Panc1 (cell line): ENCODE measurements at regions not wholly inside any gene's neighbourhood (a gene's known extent, or its start where the extent isn't known, plus 50 kb on each side); places are given as distances from the start of the nearest gene placed in this dataset.

ENCODE experiments used
- ATAC-seq: fragments of 200-7000 bp; cut with Tn5 transposase; 2 replicates; pipeline ENCODE4 v1.9.1; 2020; ENCODE audit warnings: mild to moderate bottlenecking, moderate library complexity
- BruUV-seq: library from RNA; stranded (reverse); fragments of 400-500 nt; replicated peaks from 2 replicates; lab custom pipeline; 2021; lab: Mats Ljungman, UMichigan
- CTCF ChIA-PET: fragments of 300-600 bp; sonication (Branson Sonifier 250); formaldehyde crosslinking; loops from one replicate; lab custom pipeline; 2022; ENCODE audit warnings: antibody characterized with exemption; lab: Charles Lee
- POLR2A ChIA-PET: fragments of 300-600 bp; sonication (Branson Sonifier 250); formaldehyde crosslinking; loops from one replicate; lab custom pipeline; 2022; ENCODE audit warnings: antibody characterized with exemption; lab: Charles Lee
- DNase-seq: peaks from one replicate; pipeline ENCODE4 v3.0.0-alpha.2; 2010; ENCODE audit warnings: low read depth, low spot score
- H3K27ac ChIP-seq: 2 replicates; pipeline ENCODE4 v1.5.1; 2011; ENCODE audit warnings: mild to moderate bottlenecking, low read length, inconsistent platforms
- H3K27me3 ChIP-seq: fragments of 200-500 bp; sonication (Bioruptor generic); 2 replicates; pipeline ENCODE4 v1.6.0; 2014; ENCODE audit warnings: low read length, inconsistent platforms; ENCODE audit not compliant: control insufficient read depth, insufficient read depth
- H3K36me3 ChIP-seq: fragments of 200-500 bp; sonication (Bioruptor generic); 2 replicates; pipeline ENCODE4 v1.5.1; 2014; ENCODE audit warnings: inconsistent platforms, mild to moderate bottlenecking, low read length, moderate library complexity; ENCODE audit not compliant: control insufficient read depth, insufficient read depth
- H3K4me1 ChIP-seq: 2 replicates; pipeline ENCODE4 v1.5.1; 2011; ENCODE audit warnings: inconsistent platforms, mild to moderate bottlenecking, low read length, moderate library complexity; ENCODE audit not compliant: control insufficient read depth, insufficient read depth
- H3K4me3 ChIP-seq, 2 experiments: 2 replicates each; pipeline ENCODE4 v1.5.1; 2011 to 2012; ENCODE audit warnings: low read depth in 2 of 2, low read length in 2 of 2, mild to moderate bottlenecking in 2 of 2, inconsistent platforms in 1 of 2, moderate library complexity in 1 of 2
- H3K9me3 ChIP-seq: fragments of 200-500 bp; sonication (Bioruptor generic); 2 replicates; pipeline ENCODE4 v1.5.1; 2014; ENCODE audit warnings: low read depth, mild to moderate bottlenecking, inconsistent platforms, low read length, moderate library complexity; ENCODE audit not compliant: control insufficient read depth, insufficient read depth
- POLR2AphosphoS5 ChIP-seq: IDR thresholded peaks from 2 replicates; pipeline ENCODE4 v1.6.1; 2012; ENCODE audit warnings: mild to moderate bottlenecking, low read depth, low read length, moderate library complexity
- SIN3A ChIP-seq: IDR thresholded peaks from 2 replicates; pipeline ENCODE4 v1.6.1; 2012; ENCODE audit warnings: low read depth, mild to moderate bottlenecking, low read length, moderate library complexity, borderline replicate concordance; ENCODE audit not compliant: insufficient read depth
- TCF7L2 ChIP-seq: IDR thresholded peaks from 2 replicates; pipeline ENCODE4 v1.6.1; 2011; ENCODE audit warnings: mild to moderate bottlenecking, low read depth, low read length, inconsistent platforms
- in situ Hi-C: cut with HindIII; loops from 2 replicates; pipeline ENCODE4 v1.10.0; 2016; ENCODE audit warnings: low sequenced_read_pairs, low pct_unique_long_range_greater_than_20kb
- intact Hi-C: fragments of 100-400 bp; cut with micrococcal nuclease; formaldehyde crosslinking; loops from one replicate; pipeline ENCODE4 v1.10.0; 2022; ENCODE audit not compliant: unreplicated experiment
- TF ChIP-seq, protein P1 (sequence below): fragments of 450-650 bp; IDR thresholded peaks from 2 replicates; pipeline ENCODE4 v1.5.1; 2017; ENCODE audit warnings: mild to moderate bottlenecking
- TF ChIP-seq, protein P2 (sequence below), 2 experiments: IDR thresholded peaks; 2 replicates each; pipeline ENCODE4 v1.6.1; 2011 to 2012; ENCODE audit warnings: low read depth in 2 of 2, control low read depth in 1 of 2, low read length in 1 of 2, mild to moderate bottlenecking in 1 of 2, moderate library complexity in 1 of 2; ENCODE audit not compliant: insufficient read depth in 1 of 2

DNA sequence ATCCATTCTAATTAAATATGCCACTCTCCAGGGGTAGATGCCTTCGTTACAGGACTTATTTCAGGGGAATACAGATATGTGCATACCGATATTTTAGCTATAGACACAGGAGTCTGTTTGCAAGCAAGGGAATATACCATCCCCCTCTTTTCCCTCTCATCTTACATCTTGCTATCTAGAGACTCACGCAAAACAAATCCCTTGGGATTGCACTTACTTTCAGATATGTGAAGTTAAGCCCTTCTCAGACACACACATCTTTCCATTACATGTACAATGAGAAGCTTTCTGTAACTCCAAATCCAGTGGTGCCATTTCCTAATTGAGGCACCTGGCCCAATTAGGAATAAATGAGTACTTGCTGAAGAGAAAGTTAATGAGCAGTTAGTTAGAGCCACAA lies 250.4 kb upstream of the FZD8 start:
- ChIA-PET POLR2A (no interaction called here), CTCF (no interaction called here)
- ATAC-seq (no peak), DNase-seq (no peak)
- H3K4me1 ChIP-seq: no peaks in the 10 kb centered on the region; the same call in 1 of the 2 replicates
- H3K27ac ChIP-seq: no peak overlapping the region
- BruUV-seq: no TSS peak
- H3K9me3 ChIP-seq: no peaks in the 10 kb centered on the region
- intact Hi-C loops (no loop called here), in situ Hi-C loops (no loop called here)
- H3K36me3 ChIP-seq: no peaks in the 10 kb centered on the region
- H3K4me3 ChIP-seq: no peak overlapping the region
- H3K27me3 ChIP-seq: no peaks in the 10 kb centered on the region
- TF ChIP-seq TCF7L2 (no peak), POLR2AphosphoS5 (no peak), SIN3A (no peak)
- TF ChIP-seq, protein P1, sequence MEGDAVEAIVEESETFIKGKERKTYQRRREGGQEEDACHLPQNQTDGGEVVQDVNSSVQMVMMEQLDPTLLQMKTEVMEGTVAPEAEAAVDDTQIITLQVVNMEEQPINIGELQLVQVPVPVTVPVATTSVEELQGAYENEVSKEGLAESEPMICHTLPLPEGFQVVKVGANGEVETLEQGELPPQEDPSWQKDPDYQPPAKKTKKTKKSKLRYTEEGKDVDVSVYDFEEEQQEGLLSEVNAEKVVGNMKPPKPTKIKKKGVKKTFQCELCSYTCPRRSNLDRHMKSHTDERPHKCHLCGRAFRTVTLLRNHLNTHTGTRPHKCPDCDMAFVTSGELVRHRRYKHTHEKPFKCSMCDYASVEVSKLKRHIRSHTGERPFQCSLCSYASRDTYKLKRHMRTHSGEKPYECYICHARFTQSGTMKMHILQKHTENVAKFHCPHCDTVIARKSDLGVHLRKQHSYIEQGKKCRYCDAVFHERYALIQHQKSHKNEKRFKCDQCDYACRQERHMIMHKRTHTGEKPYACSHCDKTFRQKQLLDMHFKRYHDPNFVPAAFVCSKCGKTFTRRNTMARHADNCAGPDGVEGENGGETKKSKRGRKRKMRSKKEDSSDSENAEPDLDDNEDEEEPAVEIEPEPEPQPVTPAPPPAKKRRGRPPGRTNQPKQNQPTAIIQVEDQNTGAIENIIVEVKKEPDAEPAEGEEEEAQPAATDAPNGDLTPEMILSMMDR: no peak
- TF ChIP-seq, protein P2, sequence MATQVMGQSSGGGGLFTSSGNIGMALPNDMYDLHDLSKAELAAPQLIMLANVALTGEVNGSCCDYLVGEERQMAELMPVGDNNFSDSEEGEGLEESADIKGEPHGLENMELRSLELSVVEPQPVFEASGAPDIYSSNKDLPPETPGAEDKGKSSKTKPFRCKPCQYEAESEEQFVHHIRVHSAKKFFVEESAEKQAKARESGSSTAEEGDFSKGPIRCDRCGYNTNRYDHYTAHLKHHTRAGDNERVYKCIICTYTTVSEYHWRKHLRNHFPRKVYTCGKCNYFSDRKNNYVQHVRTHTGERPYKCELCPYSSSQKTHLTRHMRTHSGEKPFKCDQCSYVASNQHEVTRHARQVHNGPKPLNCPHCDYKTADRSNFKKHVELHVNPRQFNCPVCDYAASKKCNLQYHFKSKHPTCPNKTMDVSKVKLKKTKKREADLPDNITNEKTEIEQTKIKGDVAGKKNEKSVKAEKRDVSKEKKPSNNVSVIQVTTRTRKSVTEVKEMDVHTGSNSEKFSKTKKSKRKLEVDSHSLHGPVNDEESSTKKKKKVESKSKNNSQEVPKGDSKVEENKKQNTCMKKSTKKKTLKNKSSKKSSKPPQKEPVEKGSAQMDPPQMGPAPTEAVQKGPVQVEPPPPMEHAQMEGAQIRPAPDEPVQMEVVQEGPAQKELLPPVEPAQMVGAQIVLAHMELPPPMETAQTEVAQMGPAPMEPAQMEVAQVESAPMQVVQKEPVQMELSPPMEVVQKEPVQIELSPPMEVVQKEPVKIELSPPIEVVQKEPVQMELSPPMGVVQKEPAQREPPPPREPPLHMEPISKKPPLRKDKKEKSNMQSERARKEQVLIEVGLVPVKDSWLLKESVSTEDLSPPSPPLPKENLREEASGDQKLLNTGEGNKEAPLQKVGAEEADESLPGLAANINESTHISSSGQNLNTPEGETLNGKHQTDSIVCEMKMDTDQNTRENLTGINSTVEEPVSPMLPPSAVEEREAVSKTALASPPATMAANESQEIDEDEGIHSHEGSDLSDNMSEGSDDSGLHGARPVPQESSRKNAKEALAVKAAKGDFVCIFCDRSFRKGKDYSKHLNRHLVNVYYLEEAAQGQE (IDR thresholded peaks at IDR 0.05; ENCODE audit: insufficient read depth in 1 of 2, low read depth in 2 of 2, low read length in 1 of 2): no peak

DNA sequence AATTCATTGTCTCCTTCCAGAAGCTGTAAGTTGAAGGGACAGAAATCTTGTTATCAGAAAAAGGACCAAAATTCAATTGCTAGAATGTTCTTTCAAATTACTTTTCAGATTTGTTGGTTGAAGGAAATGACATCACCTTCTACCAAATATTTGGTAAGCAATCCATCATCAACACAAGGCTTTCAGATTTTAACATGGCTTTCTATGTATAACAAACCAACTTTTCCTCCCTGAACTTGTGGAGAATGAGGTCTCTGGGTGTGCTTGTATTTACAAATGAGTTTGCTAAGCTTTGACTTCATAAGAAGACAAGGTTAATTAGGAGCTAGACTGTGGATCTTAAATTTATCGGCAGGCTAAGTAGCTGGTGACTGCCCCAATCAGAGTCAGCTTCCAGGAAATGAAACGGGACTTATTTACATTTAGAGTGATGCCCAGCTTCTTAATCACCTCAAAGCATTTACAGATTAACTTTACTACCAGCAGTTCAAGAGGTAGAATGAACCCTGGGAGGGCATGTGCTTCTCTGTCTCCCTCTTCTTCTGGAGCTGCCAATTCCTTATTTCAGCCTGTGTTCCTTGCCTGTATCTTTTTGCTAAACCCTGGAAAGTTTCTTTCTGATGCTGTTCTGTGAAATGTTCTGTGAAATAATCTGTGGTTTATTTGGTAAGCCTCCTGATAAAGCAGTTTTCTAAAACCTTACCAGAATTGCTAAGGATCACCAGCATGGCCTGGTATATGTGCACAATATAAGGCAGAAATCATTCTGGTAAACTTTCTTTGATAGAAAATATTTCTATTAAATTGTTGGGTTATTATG lies 248.8 kb upstream of the FZD8 start:
- in situ Hi-C loops: no loop called here
- Histone ChIP-seq H3K27ac (peak overlapping the region; percentile 39; the same call in 1 of the 2 replicates), H3K27me3 (no peaks in the 10 kb centered on the region), H3K4me1 (no peaks in the 10 kb centered on the region; the same call in 1 of the 2 replicates), H3K4me3 (no peak overlapping the region), H3K36me3 (no peaks in the 10 kb centered on the region), H3K9me3 (no peaks in the 10 kb centered on the region)
- CTCF ChIA-PET: no interaction called here
- DNase-seq (no peak), ATAC-seq (no peak)
- intact Hi-C loops: no loop called here
- POLR2A ChIA-PET: no interaction called here
- TF ChIP-seq, protein P1: no peak
- TF ChIP-seq POLR2AphosphoS5 (no peak), TCF7L2 (peak; percentile 63), SIN3A (no peak)
- TF ChIP-seq, protein P2 (IDR thresholded peaks at IDR 0.05; ENCODE audit: insufficient read depth in 1 of 2, low read depth in 2 of 2, low read length in 1 of 2): no peak
- no TSS peak for BruUV-seq
